Stimulated activated memory B cell treated with anti-CD40 and anti-IgM and Interleukin-4, amounts not matched to agents 10 μg/mL and 1 μg/mL and 100 μg/mL, for 72 hours (primary cell): ENCODE measurements at regions not wholly inside any gene's neighbourhood (a gene's known extent, or its start where the extent isn't known, plus 50 kb on each side); places are given as distances from the start of the nearest gene placed in this dataset.
A peak's percentile ranks its signal among the peaks of the same experiment; 100 is the strongest.

ENCODE experiments used
- ATAC-seq: fragments of 150-1000 bp; cut with Tn5 transposase; 2 replicates; pipeline ENCODE4 v1.10.0; 2021
- H3K27ac Mint-ChIP-seq: one replicate; pipeline ENCODE4 v1.8.0; 2022; ENCODE audit warnings: mild to moderate bottlenecking, mixed read lengths
- H3K27me3 Mint-ChIP-seq: one replicate; pipeline ENCODE4 v1.8.0; 2022; ENCODE audit warnings: mixed read lengths
- H3K36me3 Mint-ChIP-seq: one replicate; pipeline ENCODE4 v1.8.0; 2022; ENCODE audit warnings: mixed read lengths
- H3K4me1 Mint-ChIP-seq: one replicate; pipeline ENCODE4 v1.8.0; 2022; ENCODE audit warnings: mixed read lengths
- H3K4me3 Mint-ChIP-seq: one replicate; pipeline ENCODE4 v1.8.0; 2022; ENCODE audit warnings: mild to moderate bottlenecking, moderate library complexity, mixed read lengths
- H3K9me3 Mint-ChIP-seq: one replicate; pipeline ENCODE4 v1.8.0; 2022; ENCODE audit warnings: mixed read lengths

DNA sequence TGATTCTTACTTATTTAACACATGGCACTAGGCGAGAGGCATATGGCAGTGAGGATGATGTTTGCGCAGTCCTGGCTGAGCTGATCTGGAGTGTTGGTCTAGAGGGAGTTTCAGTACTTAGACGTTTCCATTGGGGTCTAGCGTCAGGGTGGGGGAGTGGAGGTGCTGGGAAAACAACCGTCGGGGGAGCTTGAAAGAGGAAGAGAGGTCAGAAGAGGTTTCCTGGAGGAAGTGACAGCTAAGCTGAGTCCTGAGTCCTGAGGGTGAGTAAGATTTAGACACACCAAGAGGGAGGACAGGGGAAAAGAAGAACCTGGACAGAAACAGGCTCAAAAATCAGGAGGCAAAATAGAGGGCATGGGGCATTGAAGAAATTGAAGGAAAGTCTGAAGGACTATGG is 81.4 kb downstream of the ALOX5AP start:
- peaks cover 28% of the 10 kb centered on the region for H3K27me3 Mint-ChIP-seq
- no peaks in the 10 kb centered on the region for H3K36me3 Mint-ChIP-seq
- no peaks in the 10 kb centered on the region for H3K9me3 Mint-ChIP-seq
- H3K4me1 Mint-ChIP-seq = peaks cover 12% of the 10 kb centered on the region
- H3K4me3 Mint-ChIP-seq = no peak overlapping the region
- no peak overlapping the region for H3K27ac Mint-ChIP-seq
- peak; percentile 20 for ATAC-seq

DNA sequence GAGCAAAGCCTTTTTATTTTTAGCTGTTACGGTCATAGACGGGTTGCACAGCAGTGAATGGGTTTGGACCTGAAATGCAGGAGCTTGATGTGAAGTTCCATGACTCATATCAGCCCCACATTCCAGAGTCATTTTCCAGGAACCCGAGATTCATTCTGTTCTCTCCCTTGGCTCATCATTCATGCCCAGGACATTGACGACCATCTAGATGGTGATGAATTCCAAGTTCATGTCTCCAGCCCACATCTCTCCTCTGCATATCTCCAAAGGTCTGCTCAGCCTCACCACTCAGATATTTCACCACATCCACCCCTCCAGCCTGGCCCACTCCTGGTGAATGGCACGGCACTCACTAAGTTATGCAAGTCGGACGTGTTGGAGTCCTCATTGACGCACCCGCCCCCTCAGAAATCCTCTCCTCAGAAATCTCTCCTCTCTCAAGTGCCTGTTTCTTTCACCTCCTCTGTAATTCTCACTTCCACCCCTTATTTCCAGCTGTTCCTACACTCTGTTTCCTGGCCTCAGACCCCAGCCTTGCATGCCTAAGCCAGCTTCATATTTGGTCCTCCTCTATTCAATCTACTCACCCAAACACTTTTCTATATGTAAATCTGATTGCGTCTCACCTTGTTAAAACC is 83.1 kb downstream of the ALOX5AP start:
- H3K36me3 Mint-ChIP-seq = no peaks in the 10 kb centered on the region
- no peak for ATAC-seq
- H3K4me1 Mint-ChIP-seq = peaks cover 12% of the 10 kb centered on the region
- no peak overlapping the region for H3K27ac Mint-ChIP-seq
- H3K27me3 Mint-ChIP-seq = peaks cover 35% of the 10 kb centered on the region
- H3K9me3 Mint-ChIP-seq = no peaks in the 10 kb centered on the region
- no peak overlapping the region for H3K4me3 Mint-ChIP-seq

DNA sequence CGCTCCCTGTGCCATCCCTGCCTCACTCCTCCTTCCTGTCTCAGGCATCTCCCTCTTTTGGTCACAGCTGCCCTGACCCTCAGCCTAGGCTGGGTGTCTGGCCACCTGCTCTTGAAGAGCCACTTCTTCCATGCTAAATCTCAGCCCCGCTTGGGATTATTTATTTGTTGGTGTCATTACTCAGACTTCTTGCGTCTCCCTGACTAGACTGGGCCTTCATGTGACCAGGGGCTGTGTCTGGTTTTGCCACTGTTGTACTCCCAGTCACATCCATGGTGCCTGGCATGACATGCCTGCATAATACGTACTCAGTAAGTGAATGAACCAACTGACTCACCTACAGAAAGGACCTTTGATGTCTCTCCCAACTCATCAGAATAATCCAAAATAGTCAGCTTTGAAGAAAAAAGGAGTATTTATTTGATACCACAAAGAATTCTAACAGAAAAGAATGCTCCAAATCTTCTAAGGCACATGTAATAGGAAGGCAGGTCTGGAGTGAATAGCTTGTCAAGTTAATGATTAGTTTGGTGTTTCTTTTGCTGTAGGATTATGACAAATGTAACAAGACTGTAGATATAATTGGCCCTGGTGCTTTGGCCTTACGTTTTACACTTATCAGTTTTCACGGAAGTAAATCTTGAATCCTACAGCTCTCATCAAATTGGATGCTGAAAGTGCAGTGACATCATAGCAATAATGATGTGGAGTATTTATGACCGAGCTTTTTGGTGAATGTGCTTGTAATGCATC is 84.0 kb downstream of the ALOX5AP start:
- H3K4me3 Mint-ChIP-seq = no peak overlapping the region
- H3K27ac Mint-ChIP-seq = no peak overlapping the region
- no peak for ATAC-seq

DNA sequence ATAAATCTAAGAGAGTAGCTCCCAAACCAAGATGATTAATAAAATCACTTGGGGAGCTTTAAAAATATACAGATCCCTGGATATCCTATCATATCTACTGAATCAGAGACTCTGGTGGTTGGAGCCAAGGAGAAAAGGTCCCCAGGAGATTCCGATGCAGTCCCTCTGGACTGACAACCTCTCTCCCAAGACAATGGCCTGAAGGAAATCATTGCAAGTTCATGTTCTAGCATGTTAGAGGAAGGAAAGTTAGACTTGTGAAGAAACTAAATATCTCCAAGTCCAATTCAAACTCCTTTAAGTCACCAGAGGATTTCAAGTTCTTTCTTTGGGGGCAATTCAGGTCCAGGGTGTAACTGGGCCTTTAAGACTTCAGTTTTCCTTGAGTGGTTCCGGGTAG is 84.7 kb upstream of the MEDAG start:
- Mint-ChIP-seq H3K9me3 (no peaks in the 10 kb centered on the region), H3K27ac (no peak overlapping the region), H3K27me3 (peaks cover 47% of the 10 kb centered on the region), H3K4me3 (no peak overlapping the region), H3K36me3 (no peaks in the 10 kb centered on the region), H3K4me1 (peaks cover 11% of the 10 kb centered on the region)
- no peak for ATAC-seq

More for the DNA sequence above, 84.0 kb downstream of the ALOX5AP start:
- no peaks in the 10 kb centered on the region for H3K9me3 Mint-ChIP-seq
- peaks cover 41% of the 10 kb centered on the region for H3K27me3 Mint-ChIP-seq
- peaks cover 12% of the 10 kb centered on the region for H3K4me1 Mint-ChIP-seq
- no peaks in the 10 kb centered on the region for H3K36me3 Mint-ChIP-seq

DNA sequence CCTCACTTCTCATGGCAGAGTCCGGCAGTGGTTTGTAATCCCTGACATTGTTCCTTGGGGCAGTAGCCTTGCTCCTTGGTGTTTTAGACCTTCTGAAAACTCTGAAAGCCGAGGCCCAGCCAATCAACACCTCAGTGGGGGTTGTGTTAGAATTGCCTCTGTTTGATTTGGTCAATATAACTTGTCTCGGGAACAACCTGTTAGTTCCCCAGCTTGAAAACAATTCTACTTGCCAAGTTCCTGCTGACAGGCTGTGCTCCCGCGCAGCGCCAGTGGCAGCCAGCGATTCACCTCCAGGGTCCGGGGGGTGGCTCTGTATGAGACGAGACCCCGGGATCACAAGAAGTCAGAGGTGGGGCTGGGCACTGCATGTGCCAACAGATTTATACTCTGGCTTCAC is 81.4 kb upstream of the MEDAG start:
- ATAC-seq = no peak
- H3K4me3 Mint-ChIP-seq = no peak overlapping the region
- no peaks in the 10 kb centered on the region for H3K4me1 Mint-ChIP-seq
- H3K27ac Mint-ChIP-seq = no peak overlapping the region
- H3K9me3 Mint-ChIP-seq = no peaks in the 10 kb centered on the region
- no peaks in the 10 kb centered on the region for H3K36me3 Mint-ChIP-seq
- H3K27me3 Mint-ChIP-seq = peaks cover 28% of the 10 kb centered on the region

DNA sequence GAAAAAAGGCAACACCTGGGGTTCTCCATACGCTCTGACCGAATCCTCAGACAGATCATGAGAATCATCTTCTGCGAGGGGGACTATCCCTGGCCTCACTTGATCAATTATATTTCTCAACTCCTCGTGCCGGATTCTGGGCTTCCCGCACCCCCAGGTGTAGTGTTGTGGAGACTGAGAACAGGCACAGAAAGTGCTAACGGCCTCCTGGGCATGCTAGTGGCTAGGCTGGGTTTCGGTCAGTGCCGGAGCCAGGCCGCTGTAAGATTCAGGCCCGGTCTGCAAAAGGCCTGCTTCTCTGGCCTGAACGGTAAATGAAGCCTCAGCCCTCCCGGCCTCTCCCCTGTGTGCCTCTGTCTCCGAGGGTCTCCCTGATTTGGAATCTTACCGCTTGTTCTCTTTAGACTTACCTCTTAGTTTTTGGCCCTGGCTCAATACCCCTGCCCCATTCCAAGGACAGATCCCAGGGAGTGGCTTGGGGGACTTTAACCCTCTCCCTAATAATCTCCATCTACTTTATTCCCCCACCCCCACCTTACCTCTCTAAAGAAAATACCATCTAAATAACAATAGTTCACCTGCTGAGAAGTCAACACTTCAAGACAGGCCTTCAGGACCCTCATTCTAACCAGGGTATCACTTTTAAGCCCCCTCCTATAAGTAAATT is 79.0 kb upstream of the MEDAG start:
- Mint-ChIP-seq H3K36me3 (no peaks in the 10 kb centered on the region), H3K27ac (no peak overlapping the region)

DNA sequence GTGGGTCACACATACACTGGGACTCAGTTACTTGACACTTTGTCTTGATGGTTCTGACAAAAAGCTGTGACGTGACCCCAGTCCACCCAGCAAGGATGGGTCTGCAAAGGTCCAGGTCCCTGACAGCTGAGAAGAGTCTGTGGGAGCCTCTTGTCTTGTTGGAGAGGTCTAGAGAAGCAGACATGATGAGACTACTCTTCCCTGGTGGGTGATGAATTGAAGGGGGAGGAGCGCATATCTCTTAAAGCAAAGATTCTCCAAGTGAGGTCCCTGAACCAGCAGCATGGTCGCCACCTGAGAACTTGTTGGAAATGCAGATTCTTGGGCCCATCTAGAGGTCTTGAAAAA is 78.5 kb upstream of the MEDAG start:
- H3K36me3 Mint-ChIP-seq = no peaks in the 10 kb centered on the region
- H3K9me3 Mint-ChIP-seq = no peaks in the 10 kb centered on the region
- H3K27me3 Mint-ChIP-seq = peaks cover 25% of the 10 kb centered on the region
- H3K4me3 Mint-ChIP-seq = no peak overlapping the region
- no peak for ATAC-seq
- no peaks in the 10 kb centered on the region for H3K4me1 Mint-ChIP-seq
- H3K27ac Mint-ChIP-seq = no peak overlapping the region

More for the DNA sequence above, 79.0 kb upstream of the MEDAG start:
- H3K4me3 Mint-ChIP-seq = no peak overlapping the region
- H3K9me3 Mint-ChIP-seq = no peaks in the 10 kb centered on the region
- no peaks in the 10 kb centered on the region for H3K4me1 Mint-ChIP-seq
- peaks cover 27% of the 10 kb centered on the region for H3K27me3 Mint-ChIP-seq
- no peak for ATAC-seq

DNA sequence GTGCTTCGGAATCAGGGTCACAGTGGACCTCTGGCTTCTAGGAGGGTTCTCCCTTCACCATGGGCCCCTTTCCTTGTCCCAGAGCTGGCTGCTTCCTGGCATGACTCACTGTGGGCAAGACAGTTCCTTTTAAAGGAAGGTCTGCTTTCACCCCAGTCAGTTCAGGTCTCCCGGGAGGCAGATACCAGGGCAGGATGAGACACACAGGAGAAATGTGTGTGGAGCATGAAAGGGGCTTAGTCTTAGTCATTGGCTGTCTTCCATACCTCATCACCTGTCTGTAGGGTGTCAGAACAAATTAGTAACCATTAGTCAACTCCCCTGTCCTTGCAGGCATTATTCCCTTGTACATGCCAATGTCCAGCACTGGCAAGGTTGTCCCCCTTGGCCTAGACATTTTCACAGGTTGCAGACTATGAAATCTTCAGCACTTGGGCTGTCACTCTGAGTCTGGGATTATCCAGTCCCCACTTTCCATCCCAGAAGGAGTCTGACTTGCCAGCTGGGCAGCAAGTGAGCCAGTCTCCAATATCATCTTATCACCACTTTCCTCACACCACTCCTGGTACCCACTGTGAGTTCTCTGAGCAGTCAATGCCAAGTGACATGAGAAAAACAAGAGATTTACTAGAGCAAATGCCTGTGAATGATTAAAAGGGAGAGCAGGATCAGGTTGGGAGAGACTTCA is 76.8 kb upstream of the MEDAG start:
- H3K4me3 Mint-ChIP-seq = no peak overlapping the region
- no peaks in the 10 kb centered on the region for H3K36me3 Mint-ChIP-seq
- H3K9me3 Mint-ChIP-seq = no peaks in the 10 kb centered on the region
- ATAC-seq = no peak
- no peaks in the 10 kb centered on the region for H3K4me1 Mint-ChIP-seq
- peaks cover 32% of the 10 kb centered on the region for H3K27me3 Mint-ChIP-seq
- no peak overlapping the region for H3K27ac Mint-ChIP-seq

DNA sequence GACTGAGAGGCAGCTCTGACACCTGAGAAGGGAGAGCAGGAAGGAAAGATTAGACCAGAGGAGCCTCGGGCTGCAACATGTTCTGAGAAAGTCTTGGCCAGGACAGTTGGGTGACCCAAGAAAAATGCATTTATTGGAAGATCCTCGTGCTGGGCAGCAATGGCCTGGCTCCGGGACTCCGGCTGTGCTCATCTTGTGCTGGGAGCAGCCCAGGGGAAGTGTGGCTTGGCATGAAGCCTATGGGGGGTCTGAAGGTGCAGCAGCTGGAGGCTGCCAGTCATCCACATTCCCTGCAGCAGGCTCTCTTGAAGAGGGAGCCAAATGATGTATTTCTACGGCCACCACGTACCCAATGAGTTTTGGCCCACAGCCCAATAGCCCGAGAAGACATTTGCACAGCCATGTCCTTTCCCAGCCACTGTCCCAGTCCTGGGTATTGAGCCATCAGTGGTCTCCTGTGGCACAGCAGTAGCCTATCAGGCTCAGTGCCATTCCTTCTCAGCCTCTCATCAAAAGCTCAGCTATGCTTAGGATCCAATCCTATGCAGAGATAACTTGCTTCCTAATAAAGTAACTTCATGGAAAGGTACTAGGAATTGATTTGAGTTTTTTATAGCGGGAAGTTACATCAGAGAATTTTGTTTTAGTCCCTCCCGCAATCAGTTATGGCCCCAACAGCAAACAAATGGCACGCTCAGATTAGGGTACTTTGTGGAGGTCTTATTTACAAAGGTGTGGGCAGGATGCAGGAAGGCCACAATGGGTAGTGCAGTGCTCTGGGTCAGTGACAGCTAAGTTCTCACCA is 76.0 kb upstream of the MEDAG start:
- no peaks in the 10 kb centered on the region for H3K9me3 Mint-ChIP-seq
- H3K4me1 Mint-ChIP-seq = no peaks in the 10 kb centered on the region
- H3K36me3 Mint-ChIP-seq = no peaks in the 10 kb centered on the region
- H3K27me3 Mint-ChIP-seq = peaks cover 27% of the 10 kb centered on the region
- no peak overlapping the region for H3K27ac Mint-ChIP-seq
- no peak for ATAC-seq
- H3K4me3 Mint-ChIP-seq = no peak overlapping the region

DNA sequence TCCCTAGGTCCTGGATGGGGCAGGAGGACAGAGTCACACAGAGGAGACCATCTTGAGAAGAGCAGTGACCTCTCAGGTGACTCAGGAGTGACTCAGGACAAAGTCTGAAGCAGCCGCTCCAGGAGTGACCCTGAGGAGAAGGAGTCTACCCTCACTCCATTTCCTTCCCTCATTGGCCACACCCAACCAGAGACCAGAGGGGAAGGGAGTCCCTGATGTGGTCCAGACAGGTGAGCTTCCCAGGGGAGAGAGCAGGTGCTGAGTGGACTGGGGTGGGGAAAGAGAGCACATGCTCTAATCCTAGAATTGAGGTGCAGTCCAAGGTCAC is 75.5 kb upstream of the MEDAG start:
- Mint-ChIP-seq H3K36me3 (no peaks in the 10 kb centered on the region), H3K27ac (no peak overlapping the region), H3K4me3 (no peak overlapping the region), H3K9me3 (no peaks in the 10 kb centered on the region), H3K4me1 (no peaks in the 10 kb centered on the region), H3K27me3 (peaks cover 32% of the 10 kb centered on the region)
- ATAC-seq = peak; percentile 4

DNA sequence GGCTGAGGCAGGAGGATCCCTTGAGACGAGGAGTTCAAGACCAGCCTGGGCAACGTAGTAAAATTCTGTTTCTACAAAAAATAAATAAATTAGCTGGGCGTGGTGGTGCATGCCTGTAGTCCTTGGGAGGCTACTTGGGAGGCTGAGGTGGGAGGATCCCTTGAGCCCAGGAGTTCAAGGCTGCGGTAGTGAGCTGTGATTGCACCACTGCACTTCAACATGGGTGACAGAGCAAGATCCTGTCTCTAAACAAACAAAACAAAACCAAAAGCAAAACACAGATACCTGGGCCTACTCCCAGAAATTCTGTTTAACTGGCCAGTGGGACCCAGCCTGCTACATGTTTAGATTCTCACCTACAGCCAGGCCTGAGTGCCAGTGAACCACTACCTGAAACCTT is 74.6 kb upstream of the MEDAG start:
- Mint-ChIP-seq H3K36me3 (no peaks in the 10 kb centered on the region), H3K4me3 (no peak overlapping the region), H3K27me3 (peaks cover 41% of the 10 kb centered on the region), H3K27ac (no peak overlapping the region), H3K9me3 (no peaks in the 10 kb centered on the region), H3K4me1 (no peaks in the 10 kb centered on the region)
- no peak for ATAC-seq

DNA sequence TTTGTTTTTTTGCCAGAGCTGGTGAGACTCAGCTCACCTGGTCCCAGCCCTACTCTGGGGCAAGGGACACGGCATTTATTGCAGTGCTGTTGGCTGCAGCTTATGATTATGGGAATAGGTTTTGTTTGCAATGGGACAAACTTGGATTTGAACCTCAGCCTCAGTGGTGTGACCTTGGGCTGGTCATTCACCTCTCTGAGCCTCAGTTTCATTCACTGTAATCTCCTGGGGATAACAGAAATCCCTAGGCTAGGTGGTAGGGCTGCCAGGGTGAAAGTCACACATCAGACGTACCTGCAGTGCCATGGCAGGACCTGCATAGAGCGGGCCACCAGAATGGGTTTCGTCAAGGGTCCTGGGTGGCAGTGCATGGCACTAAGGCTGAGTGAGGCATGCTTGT is 73.7 kb upstream of the MEDAG start:
- ATAC-seq = no peak
- no peak overlapping the region for H3K4me3 Mint-ChIP-seq
- no peaks in the 10 kb centered on the region for H3K4me1 Mint-ChIP-seq
- no peaks in the 10 kb centered on the region for H3K36me3 Mint-ChIP-seq
- peaks cover 50% of the 10 kb centered on the region for H3K27me3 Mint-ChIP-seq
- no peaks in the 10 kb centered on the region for H3K9me3 Mint-ChIP-seq
- no peak overlapping the region for H3K27ac Mint-ChIP-seq

DNA sequence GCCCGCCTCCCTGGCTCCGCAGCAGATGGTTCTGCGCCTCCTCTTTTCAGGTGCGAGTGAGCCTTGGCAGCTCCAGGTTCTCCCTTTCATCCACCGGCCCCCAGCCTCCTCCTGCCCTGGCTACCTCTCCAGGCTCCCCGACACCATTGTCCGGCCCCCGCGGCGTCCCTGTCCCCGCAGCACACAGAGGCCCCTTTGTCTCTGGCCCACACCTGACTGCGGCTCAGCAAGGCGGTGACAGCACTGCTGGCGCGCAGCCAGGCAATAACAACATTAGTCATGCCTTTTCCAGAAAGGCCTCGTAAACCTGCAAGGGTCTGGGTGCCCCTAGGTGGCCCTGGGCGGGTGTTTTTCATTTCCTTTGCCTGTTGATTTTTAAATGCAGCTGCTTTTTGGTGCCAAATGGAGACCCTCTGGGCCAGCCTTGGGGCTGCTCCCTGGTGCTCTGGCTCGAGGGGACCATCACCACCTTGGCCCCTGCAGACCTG is 73.2 kb upstream of the MEDAG start:
- Mint-ChIP-seq H3K36me3 (no peaks in the 10 kb centered on the region), H3K9me3 (no peaks in the 10 kb centered on the region), H3K4me1 (no peaks in the 10 kb centered on the region), H3K27ac (no peak overlapping the region), H3K27me3 (peaks cover 55% of the 10 kb centered on the region), H3K4me3 (no peak overlapping the region)
- peak; percentile 9 for ATAC-seq

DNA sequence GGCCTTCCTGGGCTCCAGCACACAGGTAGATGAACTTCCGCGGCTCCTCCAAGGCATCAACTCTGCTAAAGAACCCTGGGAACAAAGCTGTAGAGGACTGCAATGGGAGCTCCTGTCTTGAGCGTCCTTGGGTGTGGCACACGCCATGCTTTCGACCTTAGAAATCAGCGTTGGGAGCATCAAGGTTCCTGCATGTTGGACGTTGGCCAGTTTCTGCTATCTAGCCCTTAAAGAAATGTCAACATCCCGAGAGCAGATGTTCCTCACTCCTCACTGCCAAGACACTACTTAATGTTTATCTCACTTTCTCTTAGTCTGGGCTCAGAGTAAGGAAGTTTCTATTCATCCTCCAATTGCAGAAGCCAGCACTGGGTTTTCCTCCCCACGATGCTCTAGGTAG is 70.6 kb upstream of the MEDAG start:
- Mint-ChIP-seq H3K9me3 (no peaks in the 10 kb centered on the region), H3K36me3 (no peaks in the 10 kb centered on the region), H3K27ac (no peak overlapping the region), H3K4me3 (no peak overlapping the region), H3K4me1 (no peaks in the 10 kb centered on the region), H3K27me3 (peaks cover 49% of the 10 kb centered on the region)
- ATAC-seq = no peak
